ENCODE measurements at regions not wholly inside any gene's neighbourhood (a gene's known extent, or its start where the extent isn't known, plus 50 kb on each side); places are given as distances from the start of the nearest gene placed in this dataset.

- H3K4me1 ChIP-seq: no peaks in the 10 kb centered on the region
- H3K36me3 ChIP-seq: no peaks in the 10 kb centered on the region
- no peaks in the 10 kb centered on the region for H3K9me3 ChIP-seq
- intact Hi-C loops (cut with DNase I): no loop called here
- 79 to 82% methylated on average over 2 of the region's 2 CpGs for WGBS, 2 donors
- H3K27me3 ChIP-seq: no peaks in the 10 kb centered on the region
- no peak for DNase-seq
- no peak overlapping the region for H3K27ac ChIP-seq
- no peak overlapping the region for H3K4me3 ChIP-seq
- TF ChIP-seq POLR2AphosphoS5 (IDR thresholded peaks at IDR 0.05): no peak
Measured at GRCh38 chr1:90509225-90510048, 207.7 kb downstream of the BARHL2 start.

- no peak for DNase-seq
- no peaks in the 10 kb centered on the region for H3K36me3 ChIP-seq
- H3K27me3 ChIP-seq: no peaks in the 10 kb centered on the region
- H3K9me3 ChIP-seq: no peaks in the 10 kb centered on the region
- TF ChIP-seq EP300 (IDR thresholded peaks at IDR 0.05): no peak
- TF ChIP-seq CTCF (IDR thresholded peaks at IDR 0.05): no peak
- TF ChIP-seq POLR2AphosphoS5 (IDR thresholded peaks at IDR 0.05): no peak
- no peaks in the 10 kb centered on the region for H3K4me1 ChIP-seq
- H3K27ac ChIP-seq: no peak overlapping the region
- intact Hi-C loops (cut with DNase I): no loop called here
- whole genome bisulfite sequencing, 2 donors: 56 to 59% methylated on average over 2 of the region's 2 CpGs
- H3K4me3 ChIP-seq: no peak overlapping the region
Measured at GRCh38 chr1:90508376-90509167, 208.5 kb downstream of the BARHL2 start.

- Histone ChIP-seq H3K27me3 (no peaks in the 10 kb centered on the region), H3K4me3 (no peak overlapping the region), H3K36me3 (no peaks in the 10 kb centered on the region), H3K4me1 (no peaks in the 10 kb centered on the region), H3K27ac (no peak overlapping the region), H3K9me3 (no peaks in the 10 kb centered on the region)
- WGBS, 2 donors: 76 to 91% methylated on average over 5 of the region's 5 CpGs
- DNase-seq: no peak
- intact Hi-C loops (cut with DNase I): no loop called here
- no peak for TF ChIP-seq POLR2AphosphoS5 (IDR thresholded peaks at IDR 0.05)
- no peak for TF ChIP-seq POLR2A (IDR thresholded peaks at IDR 0.05)
- TF ChIP-seq CTCF (IDR thresholded peaks at IDR 0.05): no peak
- no peak for TF ChIP-seq EP300 (IDR thresholded peaks at IDR 0.05)
Measured at GRCh38 chr1:90507173-90507572, 209.9 kb downstream of the BARHL2 start.

- H3K36me3 ChIP-seq: no peaks in the 10 kb centered on the region
- intact Hi-C loops (cut with DNase I): no loop called here
- no peaks in the 10 kb centered on the region for H3K9me3 ChIP-seq
- no peak for DNase-seq
- TF ChIP-seq CTCF (IDR thresholded peaks at IDR 0.05) (no peak), POLR2A (IDR thresholded peaks at IDR 0.05) (no peak), EP300 (IDR thresholded peaks at IDR 0.05) (no peak), POLR2AphosphoS5 (IDR thresholded peaks at IDR 0.05) (no peak)
- no peak overlapping the region for H3K4me3 ChIP-seq
- H3K27ac ChIP-seq: no peak overlapping the region
- H3K4me1 ChIP-seq: no peaks in the 10 kb centered on the region
- H3K27me3 ChIP-seq: no peaks in the 10 kb centered on the region
- 95% methylated on average over 2 of the region's 2 CpGs for WGBS, 2 donors
Measured at GRCh38 chr1:90505806-90506205, 211.3 kb downstream of the BARHL2 start.

- TF ChIP-seq POLR2A (IDR thresholded peaks at IDR 0.05) (no peak), POLR2AphosphoS5 (IDR thresholded peaks at IDR 0.05) (no peak), EP300 (IDR thresholded peaks at IDR 0.05) (no peak), CTCF (IDR thresholded peaks at IDR 0.05) (no peak)
- no peak for DNase-seq
- Histone ChIP-seq H3K27me3 (no peaks in the 10 kb centered on the region), H3K4me1 (no peaks in the 10 kb centered on the region), H3K27ac (no peak overlapping the region), H3K36me3 (no peaks in the 10 kb centered on the region), H3K9me3 (peaks cover 0 to 2% (median 0%) of the 10 kb centered on the region in 4 donors), H3K4me3 (no peak overlapping the region)
- intact Hi-C loops (cut with DNase I): no loop called here
- WGBS, 2 donors: 59 to 64% methylated on average over 1 of the region's 1 CpG
Measured at GRCh38 chr1:90504509-90504908, 212.6 kb downstream of the BARHL2 start.

Data from sigmoid colon (tissue), 6 donors.